HEK293 (cell line): ENCODE measurements at regions not wholly inside any gene's neighbourhood (a gene's known extent, or its start where the extent isn't known, plus 50 kb on each side); places are given as distances from the start of the nearest gene placed in this dataset.

Source experiments
- CTCF ChIP-seq: fragments of 450-650 bp; formaldehyde crosslinking; IDR thresholded peaks from 2 replicates; pipeline ENCODE4 v1.5.1; 2016; ENCODE audit warnings: missing biosample characterization, missing genetic modification characterization
- KLF1 ChIP-seq: fragments of 450-650 bp; formaldehyde crosslinking; IDR thresholded peaks from 2 replicates; pipeline ENCODE4 v1.5.1; 2016; ENCODE audit warnings: missing biosample characterization, missing genetic modification characterization
- KLF9 ChIP-seq: fragments of 450-650 bp; formaldehyde crosslinking; IDR thresholded peaks from 2 replicates; pipeline ENCODE4 v1.5.1; 2016; ENCODE audit warnings: missing biosample characterization, missing genetic modification characterization, low read depth
- MYNN ChIP-seq: fragments of 450-650 bp; formaldehyde crosslinking; IDR thresholded peaks from 2 replicates; pipeline ENCODE4 v1.5.1; 2016; ENCODE audit warnings: missing biosample characterization, missing genetic modification characterization, borderline replicate concordance
- TCF7L2 ChIP-seq: IDR thresholded peaks from 2 replicates; pipeline ENCODE4 v1.6.1; 2011; ENCODE audit warnings: low read depth, mild to moderate bottlenecking, inconsistent platforms, low read length, moderate library complexity, borderline replicate concordance
- ZNF223 ChIP-seq: fragments of 450-650 bp; formaldehyde crosslinking; IDR thresholded peaks from 2 replicates; pipeline ENCODE4 v1.5.1; 2016; ENCODE audit warnings: missing biosample characterization, missing genetic modification characterization
- ZNF404 ChIP-seq: fragments of 450-650 bp; formaldehyde crosslinking; IDR thresholded peaks from 2 replicates; pipeline ENCODE4 v1.5.1; 2017; ENCODE audit warnings: missing biosample characterization, missing genetic modification characterization
- ZNF433 ChIP-seq: fragments of 450-650 bp; formaldehyde crosslinking; IDR thresholded peaks from 2 replicates; pipeline ENCODE4 v1.5.1; 2016; ENCODE audit warnings: missing biosample characterization, missing genetic modification characterization, low read depth
- ZNF558 ChIP-seq: fragments of 450-650 bp; formaldehyde crosslinking; IDR thresholded peaks from 2 replicates; pipeline ENCODE4 v1.5.1; 2016; ENCODE audit warnings: missing biosample characterization, missing genetic modification characterization
- ZNF76 ChIP-seq: fragments of 450-650 bp; formaldehyde crosslinking; IDR thresholded peaks from 2 replicates; pipeline ENCODE4; 2016; ENCODE audit warnings: low read depth, missing biosample characterization, missing genetic modification characterization, borderline replicate concordance
- ZNF843 ChIP-seq: fragments of 450-650 bp; formaldehyde crosslinking; IDR thresholded peaks from 2 replicates; pipeline ENCODE4 v1.5.1; 2016; ENCODE audit warnings: missing biosample characterization, missing genetic modification characterization
- TF ChIP-seq, protein P1 (sequence below): fragments of 450-650 bp; formaldehyde crosslinking; IDR thresholded peaks from 2 replicates; pipeline ENCODE4 v1.5.1; 2016; ENCODE audit warnings: missing biosample characterization, missing genetic modification characterization
- TF ChIP-seq, protein P2 (sequence below): fragments of 450-650 bp; formaldehyde crosslinking; IDR thresholded peaks from 2 replicates; pipeline ENCODE4 v1.5.1; 2016; ENCODE audit warnings: missing biosample characterization, missing genetic modification characterization
- TF ChIP-seq, protein P3 (sequence below): fragments of 450-650 bp; formaldehyde crosslinking; IDR thresholded peaks from 2 replicates; pipeline ENCODE4 v1.5.1; 2016; ENCODE audit warnings: missing biosample characterization, missing genetic modification characterization

DNA sequence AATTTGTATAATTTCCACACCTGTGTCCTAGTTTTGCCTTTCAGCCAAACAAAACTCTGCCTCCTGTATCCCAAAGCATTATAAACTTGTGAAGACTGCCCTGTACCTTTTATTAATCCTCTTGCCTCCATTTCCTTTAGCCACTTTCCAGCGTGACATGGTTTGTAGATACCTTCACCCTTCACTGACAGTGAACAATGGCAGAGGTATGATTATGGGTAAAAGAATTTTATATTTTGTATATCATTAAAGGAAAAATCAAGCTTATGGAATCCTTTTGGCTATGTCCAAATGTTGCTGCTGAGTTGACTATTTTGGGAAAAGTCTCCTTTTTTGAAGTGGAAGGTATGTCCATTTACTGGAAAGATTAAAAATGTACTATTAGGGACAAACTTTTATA lies 251.7 kb downstream of the HNMT start:
- TF ChIP-seq, protein P1, sequence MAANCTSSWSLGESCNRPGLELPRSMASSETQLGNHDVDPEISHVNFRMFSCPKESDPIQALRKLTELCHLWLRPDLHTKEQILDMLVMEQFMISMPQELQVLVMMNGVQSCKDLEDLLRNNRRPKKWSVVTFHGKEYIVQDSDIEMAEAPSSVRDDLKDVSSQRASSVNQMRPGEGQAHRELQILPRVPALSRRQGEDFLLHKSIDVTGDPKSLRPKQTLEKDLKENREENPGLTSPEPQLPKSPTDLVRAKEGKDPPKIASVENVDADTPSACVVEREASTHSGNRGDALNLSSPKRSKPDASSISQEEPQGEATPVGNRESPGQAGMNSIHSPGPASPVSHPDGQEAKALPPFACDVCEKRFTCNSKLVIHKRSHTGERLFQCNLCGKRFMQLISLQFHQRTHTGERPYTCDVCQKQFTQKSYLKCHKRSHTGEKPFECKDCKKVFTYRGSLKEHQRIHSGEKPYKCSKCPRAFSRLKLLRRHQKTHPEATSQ (tag by site-specific recombination) = no peak
- TF ChIP-seq, protein P2, sequence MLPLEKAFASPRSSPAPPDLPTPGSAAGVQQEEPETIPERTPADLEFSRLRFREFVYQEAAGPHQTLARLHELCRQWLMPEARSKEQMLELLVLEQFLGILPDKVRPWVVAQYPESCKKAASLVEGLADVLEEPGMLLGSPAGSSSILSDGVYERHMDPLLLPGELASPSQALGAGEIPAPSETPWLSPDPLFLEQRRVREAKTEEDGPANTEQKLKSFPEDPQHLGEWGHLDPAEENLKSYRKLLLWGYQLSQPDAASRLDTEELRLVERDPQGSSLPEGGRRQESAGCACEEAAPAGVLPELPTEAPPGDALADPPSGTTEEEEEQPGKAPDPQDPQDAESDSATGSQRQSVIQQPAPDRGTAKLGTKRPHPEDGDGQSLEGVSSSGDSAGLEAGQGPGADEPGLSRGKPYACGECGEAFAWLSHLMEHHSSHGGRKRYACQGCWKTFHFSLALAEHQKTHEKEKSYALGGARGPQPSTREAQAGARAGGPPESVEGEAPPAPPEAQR (tag by site-specific recombination) = no peak
- TF ChIP-seq CTCF (tag by site-specific recombination) = no peak
- TF ChIP-seq MYNN = no peak
- TF ChIP-seq ZNF433 (tag by site-specific recombination) = no peak
- no peak for TF ChIP-seq TCF7L2
- TF ChIP-seq ZNF76 (tag by site-specific recombination) = no peak
- no peak for TF ChIP-seq KLF9 (tag by site-specific recombination)
- TF ChIP-seq, protein P3, sequence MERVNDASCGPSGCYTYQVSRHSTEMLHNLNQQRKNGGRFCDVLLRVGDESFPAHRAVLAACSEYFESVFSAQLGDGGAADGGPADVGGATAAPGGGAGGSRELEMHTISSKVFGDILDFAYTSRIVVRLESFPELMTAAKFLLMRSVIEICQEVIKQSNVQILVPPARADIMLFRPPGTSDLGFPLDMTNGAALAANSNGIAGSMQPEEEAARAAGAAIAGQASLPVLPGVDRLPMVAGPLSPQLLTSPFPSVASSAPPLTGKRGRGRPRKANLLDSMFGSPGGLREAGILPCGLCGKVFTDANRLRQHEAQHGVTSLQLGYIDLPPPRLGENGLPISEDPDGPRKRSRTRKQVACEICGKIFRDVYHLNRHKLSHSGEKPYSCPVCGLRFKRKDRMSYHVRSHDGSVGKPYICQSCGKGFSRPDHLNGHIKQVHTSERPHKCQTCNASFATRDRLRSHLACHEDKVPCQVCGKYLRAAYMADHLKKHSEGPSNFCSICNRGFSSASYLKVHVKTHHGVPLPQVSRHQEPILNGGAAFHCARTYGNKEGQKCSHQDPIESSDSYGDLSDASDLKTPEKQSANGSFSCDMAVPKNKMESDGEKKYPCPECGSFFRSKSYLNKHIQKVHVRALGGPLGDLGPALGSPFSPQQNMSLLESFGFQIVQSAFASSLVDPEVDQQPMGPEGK (tag by site-specific recombination) = no peak
- TF ChIP-seq KLF1 (tag by site-specific recombination) = no peak
- TF ChIP-seq ZNF404 (tag by site-specific recombination) = no peak
- no peak for TF ChIP-seq ZNF223 (tag by site-specific recombination)
- TF ChIP-seq ZNF558 (tag by site-specific recombination) = no peak
- TF ChIP-seq ZNF843 = no peak
